ENCODE measurements at regions not wholly inside any gene's neighbourhood (a gene's known extent, or its start where the extent isn't known, plus 50 kb on each side); places are given as distances from the start of the nearest gene placed in this dataset.
"Not testable (repeated sequence)": the region's sequence is repeated elsewhere in the genome, so short reads cannot be mapped to it uniquely, and the experiment has no call there.

- in situ Hi-C loops (cut with HindIII; ENCODE audit: low pct_unique_long_range_greater_than_20kb, low sequenced_read_pairs) = no loop called here
- no peak for DNase-seq (ENCODE audit: low read depth)
These were observed 165.4 kb downstream of the MRPL39 start for GRCh38 chr21:25441835-25442234.

- in situ Hi-C loops (cut with HindIII; ENCODE audit: low pct_unique_long_range_greater_than_20kb, low sequenced_read_pairs); DNase-seq (ENCODE audit: low read depth): not testable (repeated sequence)
These were observed 169.8 kb downstream of the MRPL39 start for GRCh38 chr21:25437465-25437864.

- in situ Hi-C loops (cut with HindIII; ENCODE audit: low pct_unique_long_range_greater_than_20kb, low sequenced_read_pairs) = no loop called here
- DNase-seq (ENCODE audit: low read depth) = no peak
These were observed 178.7 kb downstream of the MRPL39 start for GRCh38 chr21:25428537-25428936.

GRCh38 chr21:25427828-25428227 lies 179.5 kb downstream of the MRPL39 start:
- in situ Hi-C loops (cut with HindIII; ENCODE audit: low pct_unique_long_range_greater_than_20kb, low sequenced_read_pairs) = no loop called here

GRCh38 chr21:25426580-25426979 lies 180.7 kb downstream of the MRPL39 start:
- in situ Hi-C loops (cut with HindIII; ENCODE audit: low pct_unique_long_range_greater_than_20kb, low sequenced_read_pairs) = no loop called here

More at GRCh38 chr21:25427828-25428227, 179.5 kb downstream of the MRPL39 start:
- DNase-seq (ENCODE audit: low read depth) = no peak

GRCh38 chr21:25425156-25425555 lies 182.1 kb downstream of the MRPL39 start:
- no peak for DNase-seq (ENCODE audit: low read depth)
- in situ Hi-C loops (cut with HindIII; ENCODE audit: low pct_unique_long_range_greater_than_20kb, low sequenced_read_pairs) = no loop called here

More at GRCh38 chr21:25426580-25426979, 180.7 kb downstream of the MRPL39 start:
- no peak for DNase-seq (ENCODE audit: low read depth)

- DNase-seq (ENCODE audit: low read depth) = no peak
- in situ Hi-C loops (cut with HindIII; ENCODE audit: low pct_unique_long_range_greater_than_20kb, low sequenced_read_pairs) = no loop called here
These were observed 182.6 kb downstream of the MRPL39 start for GRCh38 chr21:25424634-25425033.

GRCh38 chr21:25424048-25424447 lies 183.2 kb downstream of the MRPL39 start:
- no peak for DNase-seq (ENCODE audit: low read depth)
- in situ Hi-C loops (cut with HindIII; ENCODE audit: low pct_unique_long_range_greater_than_20kb, low sequenced_read_pairs) = no loop called here

- in situ Hi-C loops (cut with HindIII; ENCODE audit: low pct_unique_long_range_greater_than_20kb, low sequenced_read_pairs) = no loop called here
- DNase-seq (ENCODE audit: low read depth) = no peak
These were observed 184.4 kb downstream of the MRPL39 start for GRCh38 chr21:25422610-25423608.

- in situ Hi-C loops (cut with HindIII; ENCODE audit: low pct_unique_long_range_greater_than_20kb, low sequenced_read_pairs) = no loop called here
These were observed 185.8 kb downstream of the MRPL39 start for GRCh38 chr21:25421321-25422028.

GRCh38 chr21:25420831-25421230 lies 186.4 kb downstream of the MRPL39 start:
- DNase-seq (ENCODE audit: low read depth) = no peak
- in situ Hi-C loops (cut with HindIII; ENCODE audit: low pct_unique_long_range_greater_than_20kb, low sequenced_read_pairs) = no loop called here

More at GRCh38 chr21:25421321-25422028, 185.8 kb downstream of the MRPL39 start:
- DNase-seq (ENCODE audit: low read depth) = peak; percentile 15

- no peak for DNase-seq (ENCODE audit: low read depth)
- in situ Hi-C loops (cut with HindIII; ENCODE audit: low pct_unique_long_range_greater_than_20kb, low sequenced_read_pairs) = no loop called here
These were observed 190.6 kb downstream of the MRPL39 start for GRCh38 chr21:25416669-25417068.

GRCh38 chr21:25412100-25412499 lies 195.2 kb downstream of the MRPL39 start:
- no peak for DNase-seq (ENCODE audit: low read depth)

GRCh38 chr21:25409978-25410377 lies 197.3 kb downstream of the MRPL39 start:
- in situ Hi-C loops (cut with HindIII; ENCODE audit: low pct_unique_long_range_greater_than_20kb, low sequenced_read_pairs) = no loop called here
- no peak for DNase-seq (ENCODE audit: low read depth)

More at GRCh38 chr21:25412100-25412499, 195.2 kb downstream of the MRPL39 start:
- in situ Hi-C loops (cut with HindIII; ENCODE audit: low pct_unique_long_range_greater_than_20kb, low sequenced_read_pairs) = no loop called here

GRCh38 chr21:25408666-25409065 lies 198.6 kb downstream of the MRPL39 start:
- in situ Hi-C loops (cut with HindIII; ENCODE audit: low pct_unique_long_range_greater_than_20kb, low sequenced_read_pairs) = no loop called here
- DNase-seq (ENCODE audit: low read depth) = no peak

GRCh38 chr21:25406887-25407579 lies 200.2 kb downstream of the MRPL39 start:
- DNase-seq (ENCODE audit: low read depth) = no peak

GRCh38 chr21:25405984-25406383 lies 201.3 kb downstream of the MRPL39 start:
- DNase-seq (ENCODE audit: low read depth) = no peak
- in situ Hi-C loops (cut with HindIII; ENCODE audit: low pct_unique_long_range_greater_than_20kb, low sequenced_read_pairs) = no loop called here

More at GRCh38 chr21:25406887-25407579, 200.2 kb downstream of the MRPL39 start:
- in situ Hi-C loops (cut with HindIII; ENCODE audit: low pct_unique_long_range_greater_than_20kb, low sequenced_read_pairs) = no loop called here

- in situ Hi-C loops (cut with HindIII; ENCODE audit: low pct_unique_long_range_greater_than_20kb, low sequenced_read_pairs) = no loop called here
These were observed 204.9 kb downstream of the MRPL39 start for GRCh38 chr21:25402134-25402961.

More at GRCh38 chr21:25402134-25402961, 204.9 kb downstream of the MRPL39 start:
- DNase-seq (ENCODE audit: low read depth) = no peak
